ENCODE measurements at regions not wholly inside any gene's neighbourhood (a gene's known extent, or its start where the extent isn't known, plus 50 kb on each side); places are given as distances from the start of the nearest gene placed in this dataset.

- TF ChIP-seq ZNF660 (CRISPR knock-in tag; IDR thresholded peaks at IDR 0.05; ENCODE audit: borderline replicate concordance, low read depth): no peak
- TF ChIP-seq ZNF225 (CRISPR knock-in tag; IDR thresholded peaks at IDR 0.05): no peak
- no peak for TF ChIP-seq NAIF1 (CRISPR knock-in tag; IDR thresholded peaks at IDR 0.05; ENCODE audit: borderline replicate concordance)
- TF ChIP-seq GTF2F1 (IDR thresholded peaks at IDR 0.05; ENCODE audit: low read length): no peak
- no peak for TF ChIP-seq SMAD1 (CRISPR knock-in tag; IDR thresholded peaks at IDR 0.05; ENCODE audit: borderline replicate concordance, low read depth)
- TF ChIP-seq ZNF772 (CRISPR knock-in tag; IDR thresholded peaks at IDR 0.05): no peak
- no peak for TF ChIP-seq TRIM24 (CRISPR knock-in tag; IDR thresholded peaks at IDR 0.05)
- TF ChIP-seq, protein P1, sequence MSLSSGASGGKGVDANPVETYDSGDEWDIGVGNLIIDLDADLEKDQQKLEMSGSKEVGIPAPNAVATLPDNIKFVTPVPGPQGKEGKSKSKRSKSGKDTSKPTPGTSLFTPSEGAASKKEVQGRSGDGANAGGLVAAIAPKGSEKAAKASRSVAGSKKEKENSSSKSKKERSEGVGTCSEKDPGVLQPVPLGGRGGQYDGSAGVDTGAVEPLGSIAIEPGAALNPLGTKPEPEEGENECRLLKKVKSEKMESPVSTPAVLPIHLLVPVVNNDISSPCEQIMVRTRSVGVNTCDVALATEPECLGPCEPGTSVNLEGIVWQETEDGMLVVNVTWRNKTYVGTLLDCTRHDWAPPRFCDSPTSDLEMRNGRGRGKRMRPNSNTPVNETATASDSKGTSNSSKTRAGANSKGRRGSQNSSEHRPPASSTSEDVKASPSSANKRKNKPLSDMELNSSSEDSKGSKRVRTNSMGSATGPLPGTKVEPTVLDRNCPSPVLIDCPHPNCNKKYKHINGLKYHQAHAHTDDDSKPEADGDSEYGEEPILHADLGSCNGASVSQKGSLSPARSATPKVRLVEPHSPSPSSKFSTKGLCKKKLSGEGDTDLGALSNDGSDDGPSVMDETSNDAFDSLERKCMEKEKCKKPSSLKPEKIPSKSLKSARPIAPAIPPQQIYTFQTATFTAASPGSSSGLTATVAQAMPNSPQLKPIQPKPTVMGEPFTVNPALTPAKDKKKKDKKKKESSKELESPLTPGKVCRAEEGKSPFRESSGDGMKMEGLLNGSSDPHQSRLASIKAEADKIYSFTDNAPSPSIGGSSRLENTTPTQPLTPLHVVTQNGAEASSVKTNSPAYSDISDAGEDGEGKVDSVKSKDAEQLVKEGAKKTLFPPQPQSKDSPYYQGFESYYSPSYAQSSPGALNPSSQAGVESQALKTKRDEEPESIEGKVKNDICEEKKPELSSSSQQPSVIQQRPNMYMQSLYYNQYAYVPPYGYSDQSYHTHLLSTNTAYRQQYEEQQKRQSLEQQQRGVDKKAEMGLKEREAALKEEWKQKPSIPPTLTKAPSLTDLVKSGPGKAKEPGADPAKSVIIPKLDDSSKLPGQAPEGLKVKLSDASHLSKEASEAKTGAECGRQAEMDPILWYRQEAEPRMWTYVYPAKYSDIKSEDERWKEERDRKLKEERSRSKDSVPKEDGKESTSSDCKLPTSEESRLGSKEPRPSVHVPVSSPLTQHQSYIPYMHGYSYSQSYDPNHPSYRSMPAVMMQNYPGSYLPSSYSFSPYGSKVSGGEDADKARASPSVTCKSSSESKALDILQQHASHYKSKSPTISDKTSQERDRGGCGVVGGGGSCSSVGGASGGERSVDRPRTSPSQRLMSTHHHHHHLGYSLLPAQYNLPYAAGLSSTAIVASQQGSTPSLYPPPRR (CRISPR knock-in tag; IDR thresholded peaks at IDR 0.05; ENCODE audit: borderline replicate concordance): no peak
These were observed 1032.7 kb upstream of the TENM4 start (continued) for GRCh38 chr11:80473562-80473961.

GRCh38 chr11:80469871-80470270 is 1029.0 kb upstream of the TENM4 start:
- no peak for DNase-seq (ENCODE audit: low spot score)
- H3K27me3 ChIP-seq (ENCODE audit: control insufficient read depth in 1 of 2, insufficient read depth in 2 of 2, low read length in 2 of 2): no peaks in the 10 kb centered on the region
- no peaks in the 10 kb centered on the region for H3K79me2 ChIP-seq (ENCODE audit: insufficient read depth, low read length)
- H3K9ac ChIP-seq (ENCODE audit: insufficient read depth, low read depth, low read length): no peak overlapping the region
- whole genome bisulfite sequencing (ENCODE audit: low lambda C conversion rate): 0% methylated on average over 2 of the region's 2 CpGs
- no TSS peak for BruUV-seq (replicated peaks)
- H3K4me1 ChIP-seq (ENCODE audit: insufficient read depth, low read length): no peaks in the 10 kb centered on the region
- H2AFZ ChIP-seq (ENCODE audit: low read length): no peak overlapping the region
- ChIA-PET POLR2A (no interaction called here), CTCF (ENCODE audit: low intra/inter-chr PET ratio, low total read pairs) (no interaction called here)
- ATAC-seq: no peak
- H3K4me3 ChIP-seq (replicated peaks in 1 of 3; ENCODE audit: insufficient read depth in 1 of 3, low read depth in 2 of 3, low read length in 3 of 3): no peak overlapping the region
- no peak overlapping the region for H3K4me2 ChIP-seq (ENCODE audit: low read depth, low read length)
- no peak for FAIRE-seq
- no peaks in the 10 kb centered on the region for H3K36me3 ChIP-seq (replicated peaks in 1 of 2; ENCODE audit: control insufficient read depth in 1 of 2, insufficient read depth in 2 of 2, low read length in 2 of 2)
- no peaks in the 10 kb centered on the region for H4K20me1 ChIP-seq (ENCODE audit: insufficient read depth, low read length)
- no peak overlapping the region for H3K27ac ChIP-seq (ENCODE audit: extremely low read length, insufficient read depth, low read length)
- intact Hi-C loops (cut with micrococcal nuclease; ENCODE audit: unreplicated experiment) (no loop called here), in situ Hi-C loops (cut with HindIII; ENCODE audit: extremely low pct_ligation_motif_present, low pct_unique_long_range_greater_than_20kb) (no loop called here)
- no peaks in the 10 kb centered on the region for H3K9me3 ChIP-seq (ENCODE audit: low read length)
- TF ChIP-seq GLI4 (CRISPR knock-in tag; IDR thresholded peaks at IDR 0.05; ENCODE audit: borderline replicate concordance): no peak
- no peak for TF ChIP-seq SNRNP70 (IDR thresholded peaks at IDR 0.05; ENCODE audit: low read depth, low read length)
- no peak for TF ChIP-seq ZNF136 (CRISPR knock-in tag; IDR thresholded peaks at IDR 0.05; ENCODE audit: low read depth)
- TF ChIP-seq ZNF24 (IDR thresholded peaks at IDR 0.05): no peak
- TF ChIP-seq ZSCAN12 (CRISPR knock-in tag; IDR thresholded peaks at IDR 0.05): no peak
- TF ChIP-seq ZBTB7B (CRISPR knock-in tag; IDR thresholded peaks at IDR 0.05): no peak
- no peak for TF ChIP-seq HMG20B (CRISPR knock-in tag; conservative IDR thresholded peaks at IDR 0.05)
- no peak for TF ChIP-seq HDAC6 (IDR thresholded peaks at IDR 0.05; ENCODE audit: low read depth, low read length)
- no peak for TF ChIP-seq ZNF10 (CRISPR knock-in tag; IDR thresholded peaks at IDR 0.05; ENCODE audit: borderline replicate concordance, low read depth)
- TF ChIP-seq IKZF1 (IDR thresholded peaks at IDR 0.05): no peak
- no peak for TF ChIP-seq POLR2A (IDR thresholded peaks at IDR 0.05; ENCODE audit: insufficient read depth in 1 of 2, low read depth in 2 of 2, low read length in 2 of 2)
- no peak for TF ChIP-seq FLYWCH1 (CRISPR knock-in tag; IDR thresholded peaks at IDR 0.05)
- TF ChIP-seq ZBTB3 (CRISPR knock-in tag; IDR thresholded peaks at IDR 0.05; ENCODE audit: borderline replicate concordance, low read depth): no peak
- TF ChIP-seq ZNF878 (CRISPR knock-in tag; IDR thresholded peaks at IDR 0.05): no peak
- TF ChIP-seq FOXA3 (CRISPR knock-in tag; IDR thresholded peaks at IDR 0.05): no peak
